ENCODE measurements at regions not wholly inside any gene's neighbourhood (a gene's known extent, or its start where the extent isn't known, plus 50 kb on each side); places are given as distances from the start of the nearest gene placed in this dataset.

- no peak for DNase-seq (ENCODE audit: low read depth)
- TF ChIP-seq CTCF (IDR thresholded peaks at IDR 0.05; ENCODE audit: insufficient read depth, low read length, severe bottlenecking): no peak
- Histone ChIP-seq H3K36me3 (ENCODE audit: control insufficient read depth, insufficient read depth, low read length) (no peaks in the 10 kb centered on the region), H3K4me3 (ENCODE audit: low read depth, low read length) (no peak overlapping the region), H3K27me3 (ENCODE audit: control insufficient read depth, insufficient read depth, low read length) (no peaks in the 10 kb centered on the region)
- FAIRE-seq: no peak
These were observed 1253.3 kb downstream of the TBC1D22A start for GRCh38 chr22:48015701-48016100.

GRCh38 chr22:48004936-48005335, 1242.5 kb downstream of the TBC1D22A start:
- H3K27me3 ChIP-seq (ENCODE audit: control insufficient read depth, insufficient read depth, low read length): no peaks in the 10 kb centered on the region
- no peak for DNase-seq (ENCODE audit: low read depth)
- no peak overlapping the region for H3K4me3 ChIP-seq (ENCODE audit: low read depth, low read length)
- TF ChIP-seq CTCF (IDR thresholded peaks at IDR 0.05; ENCODE audit: insufficient read depth, low read length, severe bottlenecking): no peak
- FAIRE-seq: no peak
- H3K36me3 ChIP-seq (ENCODE audit: control insufficient read depth, insufficient read depth, low read length): no peaks in the 10 kb centered on the region

GRCh38 chr22:48004038-48004437, 1241.6 kb downstream of the TBC1D22A start:
- DNase-seq (ENCODE audit: low read depth) (no peak), FAIRE-seq (no peak)
- no peaks in the 10 kb centered on the region for H3K27me3 ChIP-seq (ENCODE audit: control insufficient read depth, insufficient read depth, low read length)
- no peak overlapping the region for H3K4me3 ChIP-seq (ENCODE audit: low read depth, low read length)
- H3K36me3 ChIP-seq (ENCODE audit: control insufficient read depth, insufficient read depth, low read length): no peaks in the 10 kb centered on the region
- no peak for TF ChIP-seq CTCF (IDR thresholded peaks at IDR 0.05; ENCODE audit: insufficient read depth, low read length, severe bottlenecking)

- TF ChIP-seq CTCF (IDR thresholded peaks at IDR 0.05; ENCODE audit: insufficient read depth, low read length, severe bottlenecking): no peak
- DNase-seq (ENCODE audit: low read depth) (no peak), FAIRE-seq (no peak)
- no peaks in the 10 kb centered on the region for H3K36me3 ChIP-seq (ENCODE audit: control insufficient read depth, insufficient read depth, low read length)
- no peak overlapping the region for H3K4me3 ChIP-seq (ENCODE audit: low read depth, low read length)
- H3K27me3 ChIP-seq (ENCODE audit: control insufficient read depth, insufficient read depth, low read length): no peaks in the 10 kb centered on the region
These were observed 1238.7 kb downstream of the TBC1D22A start for GRCh38 chr22:48001101-48001500.

- Histone ChIP-seq H3K36me3 (ENCODE audit: control insufficient read depth, insufficient read depth, low read length) (no peaks in the 10 kb centered on the region), H3K4me3 (ENCODE audit: low read depth, low read length) (no peak overlapping the region), H3K27me3 (ENCODE audit: control insufficient read depth, insufficient read depth, low read length) (no peaks in the 10 kb centered on the region)
- no peak for DNase-seq (ENCODE audit: low read depth)
- no peak for TF ChIP-seq CTCF (IDR thresholded peaks at IDR 0.05; ENCODE audit: insufficient read depth, low read length, severe bottlenecking)
- no peak for FAIRE-seq
These were observed 1235.2 kb downstream of the TBC1D22A start for GRCh38 chr22:47997612-47998011.

GRCh38 chr22:47997052-47997590, 1234.7 kb downstream of the TBC1D22A start:
- DNase-seq (ENCODE audit: low read depth) (no peak), FAIRE-seq (no peak)
- no peaks in the 10 kb centered on the region for H3K27me3 ChIP-seq (ENCODE audit: control insufficient read depth, insufficient read depth, low read length)
- no peaks in the 10 kb centered on the region for H3K36me3 ChIP-seq (ENCODE audit: control insufficient read depth, insufficient read depth, low read length)
- TF ChIP-seq CTCF (IDR thresholded peaks at IDR 0.05; ENCODE audit: insufficient read depth, low read length, severe bottlenecking): no peak
- no peak overlapping the region for H3K4me3 ChIP-seq (ENCODE audit: low read depth, low read length)

Data from bronchial epithelial cell (primary cell).